SK-N-SH treated with all-trans-retinoic acid at 6 μM for 48 hours (cell line): ENCODE measurements at regions not wholly inside any gene's neighbourhood (a gene's known extent, or its start where the extent isn't known, plus 50 kb on each side); places are given as distances from the start of the nearest gene placed in this dataset.

ENCODE experiments used
- ATAC-seq: fragments of 200-7000 bp; cut with Tn5 transposase; 3 replicates; pipeline ENCODE4 v1.9.1; 2020; ENCODE audit warnings: mild to moderate bottlenecking, moderate library complexity
- CSDC2 ChIP-seq: fragments of 250-450 bp; sonication (Bioruptor Pico); IDR thresholded peaks from 2 replicates; pipeline ENCODE4 v1.5.0; 2020; ENCODE audit warnings: mild to moderate bottlenecking, moderate library complexity
- ESRRG ChIP-seq: fragments of 250-450 bp; sonication (Bioruptor Pico); IDR thresholded peaks from 2 replicates; pipeline ENCODE4 v1.6.1; 2021; ENCODE audit warnings: mild to moderate bottlenecking
- GLIS3 ChIP-seq: fragments of 250-450 bp; sonication (Bioruptor Pico); IDR thresholded peaks from 2 replicates; pipeline ENCODE4 v1.5.0; 2020; ENCODE audit warnings: mild to moderate bottlenecking, moderate library complexity
- ISL1 ChIP-seq: fragments of 250-450 bp; sonication (Bioruptor Pico); IDR thresholded peaks from 2 replicates; pipeline ENCODE4 v2.1.2; 2022; ENCODE audit warnings: mild to moderate bottlenecking, moderate library complexity
- OSR1 ChIP-seq: fragments of 250-450 bp; sonication (Bioruptor Pico); IDR thresholded peaks from 2 replicates; pipeline ENCODE4 v1.8.0; 2022; ENCODE audit warnings: moderate library complexity, mild to moderate bottlenecking, inconsistent platforms
- PPARA ChIP-seq: fragments of 250-450 bp; sonication (Bioruptor Pico); IDR thresholded peaks from 2 replicates; pipeline ENCODE4 v1.5.0; 2020; ENCODE audit warnings: mild to moderate bottlenecking, borderline replicate concordance
- RARB ChIP-seq: fragments of 250-450 bp; sonication (Bioruptor Pico); IDR thresholded peaks from 2 replicates; pipeline ENCODE4 v1.8.0; 2021; ENCODE audit warnings: mild to moderate bottlenecking, moderate library complexity
- SNAI2 ChIP-seq: fragments of 250-450 bp; sonication (Bioruptor Pico); IDR thresholded peaks from 2 replicates; pipeline ENCODE4 v1.5.0; 2020; ENCODE audit warnings: mild to moderate bottlenecking, moderate library complexity
- ZFP3 ChIP-seq: fragments of 250-450 bp; sonication (Bioruptor Pico); IDR thresholded peaks from 2 replicates; pipeline ENCODE4 v1.5.0; 2020; ENCODE audit warnings: mild to moderate bottlenecking, moderate library complexity
- ZFP30 ChIP-seq: fragments of 450-650 bp; formaldehyde crosslinking; IDR thresholded peaks from 2 replicates; pipeline ENCODE4 v1.5.0; 2022; ENCODE audit warnings: mild to moderate bottlenecking, moderate library complexity
- ZNF565 ChIP-seq: fragments of 450-650 bp; formaldehyde crosslinking; conservative IDR thresholded peaks from 2 replicates; pipeline ENCODE4 v1.5.0; 2020; ENCODE audit warnings: low read depth, mild to moderate bottlenecking, moderate library complexity
- ZNF70 ChIP-seq: fragments of 450-650 bp; formaldehyde crosslinking; IDR thresholded peaks from 2 replicates; pipeline ENCODE4 v1.5.0; 2020; ENCODE audit warnings: mild to moderate bottlenecking, moderate library complexity
- ZNF8 ChIP-seq: fragments of 450-650 bp; formaldehyde crosslinking; IDR thresholded peaks from 2 replicates; pipeline ENCODE4 v1.5.0; 2020; ENCODE audit warnings: mild to moderate bottlenecking, moderate library complexity
- TF ChIP-seq, protein P1 (sequence below): fragments of 250-450 bp; sonication (Bioruptor Pico); IDR thresholded peaks from 2 replicates; pipeline ENCODE4 v1.5.0; 2020; ENCODE audit warnings: mild to moderate bottlenecking, moderate library complexity
- TF ChIP-seq, protein P2 (sequence below): fragments of 250-450 bp; sonication (Bioruptor Pico); IDR thresholded peaks from 2 replicates; pipeline ENCODE4 v1.8.0; 2020; ENCODE audit warnings: mild to moderate bottlenecking, moderate library complexity, borderline replicate concordance
- TF ChIP-seq, protein P3 (sequence below): fragments of 250-450 bp; sonication (Bioruptor Pico); IDR thresholded peaks from 2 replicates; pipeline ENCODE4 v1.5.1; 2020; ENCODE audit warnings: low read depth, mild to moderate bottlenecking, moderate library complexity
- TF ChIP-seq, protein P4 (sequence below): fragments of 250-450 bp; sonication (Bioruptor Pico); IDR thresholded peaks from 2 replicates; pipeline ENCODE4 v1.8.0; 2021; ENCODE audit warnings: low read depth, mild to moderate bottlenecking, moderate library complexity, borderline replicate concordance
- TF ChIP-seq, protein P5 (sequence below): fragments of 250-450 bp; sonication (Bioruptor Pico); IDR thresholded peaks from 2 replicates; pipeline ENCODE4 v1.5.1; 2021; ENCODE audit warnings: mild to moderate bottlenecking, moderate library complexity

DNA sequence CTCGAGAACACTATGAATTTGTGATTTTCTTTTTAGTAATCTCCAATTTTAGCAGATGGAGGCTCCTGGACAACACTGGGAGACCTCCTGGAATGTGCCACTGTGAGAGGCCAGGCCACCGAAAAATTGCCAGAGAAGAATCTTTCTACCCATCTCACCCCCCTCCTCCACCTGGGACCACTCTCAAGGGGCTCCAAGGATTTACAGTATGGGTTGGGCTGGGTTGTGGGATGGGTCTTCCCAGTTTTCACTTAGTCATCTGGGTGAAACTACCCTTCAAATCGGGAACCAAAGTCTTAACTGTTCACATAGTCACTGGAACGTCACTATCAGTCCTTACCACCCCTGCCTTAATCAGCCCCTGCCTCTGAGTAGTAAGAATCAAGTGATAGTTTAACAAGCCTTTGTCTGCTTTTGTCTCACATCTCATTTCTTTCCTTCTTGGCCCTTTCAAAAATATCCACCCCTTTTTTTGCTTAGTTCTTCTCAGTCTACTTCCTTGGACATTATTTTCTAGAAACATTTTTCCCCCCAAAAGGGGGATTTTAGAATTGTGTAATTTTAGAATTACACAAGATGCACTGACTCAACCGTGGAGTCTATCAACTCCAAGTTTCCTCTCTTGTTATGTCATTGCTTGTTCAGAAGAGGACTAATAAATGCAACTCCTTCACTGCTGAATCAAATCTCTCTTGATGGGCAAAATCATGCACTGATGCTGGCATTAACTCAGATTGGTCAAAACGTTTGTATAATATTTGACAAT is 148.2 kb upstream of the MOCS1 start (continued):
- TF ChIP-seq, protein P1, sequence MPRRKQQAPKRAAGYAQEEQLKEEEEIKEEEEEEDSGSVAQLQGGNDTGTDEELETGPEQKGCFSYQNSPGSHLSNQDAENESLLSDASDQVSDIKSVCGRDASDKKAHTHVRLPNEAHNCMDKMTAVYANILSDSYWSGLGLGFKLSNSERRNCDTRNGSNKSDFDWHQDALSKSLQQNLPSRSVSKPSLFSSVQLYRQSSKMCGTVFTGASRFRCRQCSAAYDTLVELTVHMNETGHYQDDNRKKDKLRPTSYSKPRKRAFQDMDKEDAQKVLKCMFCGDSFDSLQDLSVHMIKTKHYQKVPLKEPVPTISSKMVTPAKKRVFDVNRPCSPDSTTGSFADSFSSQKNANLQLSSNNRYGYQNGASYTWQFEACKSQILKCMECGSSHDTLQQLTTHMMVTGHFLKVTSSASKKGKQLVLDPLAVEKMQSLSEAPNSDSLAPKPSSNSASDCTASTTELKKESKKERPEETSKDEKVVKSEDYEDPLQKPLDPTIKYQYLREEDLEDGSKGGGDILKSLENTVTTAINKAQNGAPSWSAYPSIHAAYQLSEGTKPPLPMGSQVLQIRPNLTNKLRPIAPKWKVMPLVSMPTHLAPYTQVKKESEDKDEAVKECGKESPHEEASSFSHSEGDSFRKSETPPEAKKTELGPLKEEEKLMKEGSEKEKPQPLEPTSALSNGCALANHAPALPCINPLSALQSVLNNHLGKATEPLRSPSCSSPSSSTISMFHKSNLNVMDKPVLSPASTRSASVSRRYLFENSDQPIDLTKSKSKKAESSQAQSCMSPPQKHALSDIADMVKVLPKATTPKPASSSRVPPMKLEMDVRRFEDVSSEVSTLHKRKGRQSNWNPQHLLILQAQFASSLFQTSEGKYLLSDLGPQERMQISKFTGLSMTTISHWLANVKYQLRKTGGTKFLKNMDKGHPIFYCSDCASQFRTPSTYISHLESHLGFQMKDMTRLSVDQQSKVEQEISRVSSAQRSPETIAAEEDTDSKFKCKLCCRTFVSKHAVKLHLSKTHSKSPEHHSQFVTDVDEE (CRISPR knock-in tag): no peak
- TF ChIP-seq ZNF565 (CRISPR knock-in tag) (no peak), ISL1 (CRISPR knock-in tag) (no peak), PPARA (CRISPR knock-in tag) (no peak), ZNF70 (CRISPR knock-in tag) (no peak), RARB (CRISPR knock-in tag) (no peak), ZFP3 (CRISPR knock-in tag) (no peak), ESRRG (no peak), SNAI2 (CRISPR knock-in tag) (no peak), GLIS3 (CRISPR knock-in tag) (no peak)
- TF ChIP-seq, protein P2, sequence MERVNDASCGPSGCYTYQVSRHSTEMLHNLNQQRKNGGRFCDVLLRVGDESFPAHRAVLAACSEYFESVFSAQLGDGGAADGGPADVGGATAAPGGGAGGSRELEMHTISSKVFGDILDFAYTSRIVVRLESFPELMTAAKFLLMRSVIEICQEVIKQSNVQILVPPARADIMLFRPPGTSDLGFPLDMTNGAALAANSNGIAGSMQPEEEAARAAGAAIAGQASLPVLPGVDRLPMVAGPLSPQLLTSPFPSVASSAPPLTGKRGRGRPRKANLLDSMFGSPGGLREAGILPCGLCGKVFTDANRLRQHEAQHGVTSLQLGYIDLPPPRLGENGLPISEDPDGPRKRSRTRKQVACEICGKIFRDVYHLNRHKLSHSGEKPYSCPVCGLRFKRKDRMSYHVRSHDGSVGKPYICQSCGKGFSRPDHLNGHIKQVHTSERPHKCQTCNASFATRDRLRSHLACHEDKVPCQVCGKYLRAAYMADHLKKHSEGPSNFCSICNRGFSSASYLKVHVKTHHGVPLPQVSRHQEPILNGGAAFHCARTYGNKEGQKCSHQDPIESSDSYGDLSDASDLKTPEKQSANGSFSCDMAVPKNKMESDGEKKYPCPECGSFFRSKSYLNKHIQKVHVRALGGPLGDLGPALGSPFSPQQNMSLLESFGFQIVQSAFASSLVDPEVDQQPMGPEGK (CRISPR knock-in tag): no peak
- TF ChIP-seq, all 23 proteins: peak for 0

DNA sequence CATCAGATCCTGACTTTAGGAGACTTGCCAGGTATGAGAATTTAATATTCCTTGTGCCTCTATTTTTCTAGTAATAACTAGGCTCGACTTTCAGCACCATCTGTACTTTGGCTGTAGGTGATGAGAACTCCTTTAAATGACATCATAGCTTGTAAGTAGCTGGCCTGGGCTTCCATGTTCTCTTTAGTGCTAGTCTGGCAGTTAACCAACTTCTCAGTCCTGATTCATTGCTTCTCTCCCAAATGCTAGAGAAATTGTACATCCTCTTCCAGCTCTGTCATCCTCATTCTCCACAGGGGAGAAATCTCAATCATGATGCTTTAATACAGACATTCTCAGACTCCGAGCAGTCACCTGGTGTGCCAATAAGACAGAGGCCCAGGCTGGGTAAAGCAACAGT is 143.5 kb upstream of the MOCS1 start:
- no peak for ATAC-seq
- TF ChIP-seq GLIS3 (CRISPR knock-in tag) (no peak), OSR1 (CRISPR knock-in tag) (no peak), ZNF70 (CRISPR knock-in tag) (no peak), SNAI2 (CRISPR knock-in tag) (no peak), PPARA (CRISPR knock-in tag) (no peak), ZNF8 (CRISPR knock-in tag) (no peak), ZFP30 (CRISPR knock-in tag) (no peak), CSDC2 (CRISPR knock-in tag) (no peak)
- TF ChIP-seq, protein P3, sequence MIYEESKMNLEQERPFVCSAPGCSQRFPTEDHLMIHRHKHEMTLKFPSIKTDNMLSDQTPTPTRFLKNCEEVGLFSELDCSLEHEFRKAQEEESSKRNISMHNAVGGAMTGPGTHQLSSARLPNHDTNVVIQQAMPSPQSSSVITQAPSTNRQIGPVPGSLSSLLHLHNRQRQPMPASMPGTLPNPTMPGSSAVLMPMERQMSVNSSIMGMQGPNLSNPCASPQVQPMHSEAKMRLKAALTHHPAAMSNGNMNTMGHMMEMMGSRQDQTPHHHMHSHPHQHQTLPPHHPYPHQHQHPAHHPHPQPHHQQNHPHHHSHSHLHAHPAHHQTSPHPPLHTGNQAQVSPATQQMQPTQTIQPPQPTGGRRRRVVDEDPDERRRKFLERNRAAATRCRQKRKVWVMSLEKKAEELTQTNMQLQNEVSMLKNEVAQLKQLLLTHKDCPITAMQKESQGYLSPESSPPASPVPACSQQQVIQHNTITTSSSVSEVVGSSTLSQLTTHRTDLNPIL: no peak
- TF ChIP-seq, protein P4, sequence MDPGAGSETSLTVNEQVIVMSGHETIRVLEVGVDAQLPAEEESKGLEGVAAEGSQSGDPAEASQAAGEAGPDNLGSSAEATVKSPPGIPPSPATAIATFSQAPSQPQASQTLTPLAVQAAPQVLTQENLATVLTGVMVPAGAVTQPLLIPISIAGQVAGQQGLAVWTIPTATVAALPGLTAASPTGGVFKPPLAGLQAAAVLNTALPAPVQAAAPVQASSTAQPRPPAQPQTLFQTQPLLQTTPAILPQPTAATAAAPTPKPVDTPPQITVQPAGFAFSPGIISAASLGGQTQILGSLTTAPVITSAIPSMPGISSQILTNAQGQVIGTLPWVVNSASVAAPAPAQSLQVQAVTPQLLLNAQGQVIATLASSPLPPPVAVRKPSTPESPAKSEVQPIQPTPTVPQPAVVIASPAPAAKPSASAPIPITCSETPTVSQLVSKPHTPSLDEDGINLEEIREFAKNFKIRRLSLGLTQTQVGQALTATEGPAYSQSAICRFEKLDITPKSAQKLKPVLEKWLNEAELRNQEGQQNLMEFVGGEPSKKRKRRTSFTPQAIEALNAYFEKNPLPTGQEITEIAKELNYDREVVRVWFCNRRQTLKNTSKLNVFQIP (CRISPR knock-in tag): no peak
- TF ChIP-seq, protein P5, sequence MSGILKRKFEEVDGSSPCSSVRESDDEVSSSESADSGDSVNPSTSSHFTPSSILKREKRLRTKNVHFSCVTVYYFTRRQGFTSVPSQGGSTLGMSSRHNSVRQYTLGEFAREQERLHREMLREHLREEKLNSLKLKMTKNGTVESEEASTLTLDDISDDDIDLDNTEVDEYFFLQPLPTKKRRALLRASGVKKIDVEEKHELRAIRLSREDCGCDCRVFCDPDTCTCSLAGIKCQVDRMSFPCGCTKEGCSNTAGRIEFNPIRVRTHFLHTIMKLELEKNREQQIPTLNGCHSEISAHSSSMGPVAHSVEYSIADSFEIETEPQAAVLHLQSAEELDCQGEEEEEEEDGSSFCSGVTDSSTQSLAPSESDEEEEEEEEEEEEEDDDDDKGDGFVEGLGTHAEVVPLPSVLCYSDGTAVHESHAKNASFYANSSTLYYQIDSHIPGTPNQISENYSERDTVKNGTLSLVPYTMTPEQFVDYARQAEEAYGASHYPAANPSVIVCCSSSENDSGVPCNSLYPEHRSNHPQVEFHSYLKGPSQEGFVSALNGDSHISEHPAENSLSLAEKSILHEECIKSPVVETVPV (CRISPR knock-in tag): no peak
- TF ChIP-seq, protein P1 (CRISPR knock-in tag): no peak
